Dendritic cell treated with granulocyte-macrophage colony-stimulating factor and Interleukin-4, amounts not matched to agents 40 ng/mL and 50 ng/mL, for 4 days (primary cell): ENCODE measurements at regions not wholly inside any gene's neighbourhood (a gene's known extent, or its start where the extent isn't known, plus 50 kb on each side); places are given as distances from the start of the nearest gene placed in this dataset.

Source experiments
- H3K27ac Mint-ChIP-seq: one replicate; pipeline ENCODE4 v1.8.0; 2022; ENCODE audit warnings: mild to moderate bottlenecking, mixed read lengths
- H3K27me3 Mint-ChIP-seq: one replicate; pipeline ENCODE4 v1.8.0; 2022; ENCODE audit warnings: mild to moderate bottlenecking, mixed read lengths
- H3K36me3 Mint-ChIP-seq: one replicate; pipeline ENCODE4 v1.8.0; 2022; ENCODE audit warnings: low read depth, mixed read lengths
- H3K4me1 Mint-ChIP-seq: one replicate; pipeline ENCODE4 v1.8.0; 2022; ENCODE audit warnings: low read depth, mixed read lengths
- H3K4me3 Mint-ChIP-seq: one replicate; pipeline ENCODE4 v1.8.0; 2022; ENCODE audit warnings: mild to moderate bottlenecking, moderate library complexity, mixed read lengths
- H3K9me3 Mint-ChIP-seq: one replicate; pipeline ENCODE4 v1.8.0; 2022; ENCODE audit warnings: mixed read lengths
- intact Hi-C: fragments of 100-400 bp; cut with micrococcal nuclease; formaldehyde crosslinking; loops from one replicate; pipeline ENCODE4 v1.15.0; 2022

GRCh38 chr4:54929459-54929858, 195.9 kb downstream of the KDR start:
- intact Hi-C loops, result no loop called here
- Mint-ChIP-seq H3K4me1 (no peaks in the 10 kb centered on the region), H3K36me3 (no peaks in the 10 kb centered on the region), H3K4me3 (no peak overlapping the region), H3K9me3 (peaks cover 7% of the 10 kb centered on the region), H3K27ac (no peak overlapping the region), H3K27me3 (no peaks in the 10 kb centered on the region)

GRCh38 chr4:54924891-54925290, 200.5 kb downstream of the KDR start:
- H3K9me3 Mint-ChIP-seq, result peaks cover 31% of the 10 kb centered on the region
- intact Hi-C loops, result no loop called here
- H3K4me1 Mint-ChIP-seq, result no peaks in the 10 kb centered on the region
- H3K27ac Mint-ChIP-seq, result no peak overlapping the region
- no peaks in the 10 kb centered on the region for H3K27me3 Mint-ChIP-seq
- H3K36me3 Mint-ChIP-seq, result no peaks in the 10 kb centered on the region
- no peak overlapping the region for H3K4me3 Mint-ChIP-seq

GRCh38 chr4:54915276-54915675, 210.1 kb downstream of the KDR start:
- H3K9me3 Mint-ChIP-seq, result no peaks in the 10 kb centered on the region
- H3K4me3 Mint-ChIP-seq, result no peak overlapping the region
- H3K4me1 Mint-ChIP-seq, result no peaks in the 10 kb centered on the region
- no peaks in the 10 kb centered on the region for H3K27me3 Mint-ChIP-seq
- H3K27ac Mint-ChIP-seq, result no peak overlapping the region
- intact Hi-C loops, result no loop called here
- no peaks in the 10 kb centered on the region for H3K36me3 Mint-ChIP-seq

- intact Hi-C loops, result no loop called here
- Mint-ChIP-seq H3K27ac (no peak overlapping the region), H3K4me1 (no peaks in the 10 kb centered on the region), H3K36me3 (no peaks in the 10 kb centered on the region), H3K27me3 (no peaks in the 10 kb centered on the region), H3K4me3 (no peak overlapping the region), H3K9me3 (no peaks in the 10 kb centered on the region)
These were observed 210.6 kb downstream of the KDR start for GRCh38 chr4:54914781-54915180.

- Mint-ChIP-seq H3K4me3 (no peak overlapping the region), H3K4me1 (no peaks in the 10 kb centered on the region), H3K27ac (no peak overlapping the region), H3K27me3 (no peaks in the 10 kb centered on the region), H3K9me3 (no peaks in the 10 kb centered on the region), H3K36me3 (no peaks in the 10 kb centered on the region)
- intact Hi-C loops, result no loop called here
These were observed 211.5 kb downstream of the KDR start for GRCh38 chr4:54913751-54914526.

GRCh38 chr4:54912155-54912554, 213.2 kb downstream of the KDR start:
- Mint-ChIP-seq H3K4me1 (no peaks in the 10 kb centered on the region), H3K27ac (no peak overlapping the region), H3K27me3 (no peaks in the 10 kb centered on the region), H3K4me3 (no peak overlapping the region), H3K36me3 (no peaks in the 10 kb centered on the region), H3K9me3 (no peaks in the 10 kb centered on the region)
- intact Hi-C loops, result no loop called here

- Mint-ChIP-seq H3K9me3 (peaks cover 9% of the 10 kb centered on the region), H3K36me3 (no peaks in the 10 kb centered on the region), H3K27ac (no peak overlapping the region), H3K4me3 (no peak overlapping the region), H3K4me1 (no peaks in the 10 kb centered on the region), H3K27me3 (no peaks in the 10 kb centered on the region)
- intact Hi-C loops, result no loop called here
These were observed 215.4 kb downstream of the KDR start for GRCh38 chr4:54909961-54910360.

GRCh38 chr4:54908763-54909162, 216.6 kb downstream of the KDR start:
- Mint-ChIP-seq H3K36me3 (no peaks in the 10 kb centered on the region), H3K4me3 (no peak overlapping the region), H3K4me1 (no peaks in the 10 kb centered on the region), H3K9me3 (peaks cover 9% of the 10 kb centered on the region), H3K27ac (no peak overlapping the region), H3K27me3 (no peaks in the 10 kb centered on the region)
- intact Hi-C loops, result no loop called here

GRCh38 chr4:54904953-54905352, 220.4 kb downstream of the KDR start:
- H3K36me3 Mint-ChIP-seq, result no peaks in the 10 kb centered on the region
- no peak overlapping the region for H3K4me3 Mint-ChIP-seq
- no peaks in the 10 kb centered on the region for H3K27me3 Mint-ChIP-seq
- H3K27ac Mint-ChIP-seq, result no peak overlapping the region
- intact Hi-C loops, result no loop called here
- H3K4me1 Mint-ChIP-seq, result no peaks in the 10 kb centered on the region
- H3K9me3 Mint-ChIP-seq, result peaks cover 9% of the 10 kb centered on the region

- no peaks in the 10 kb centered on the region for H3K4me1 Mint-ChIP-seq
- H3K27ac Mint-ChIP-seq, result no peak overlapping the region
- H3K9me3 Mint-ChIP-seq, result peaks cover 9% of the 10 kb centered on the region
- no peaks in the 10 kb centered on the region for H3K36me3 Mint-ChIP-seq
- H3K4me3 Mint-ChIP-seq, result no peak overlapping the region
- intact Hi-C loops, result no loop called here
- H3K27me3 Mint-ChIP-seq, result no peaks in the 10 kb centered on the region
These were observed 222.4 kb downstream of the KDR start for GRCh38 chr4:54902976-54903375.

- H3K27me3 Mint-ChIP-seq, result no peaks in the 10 kb centered on the region
- H3K36me3 Mint-ChIP-seq, result no peaks in the 10 kb centered on the region
- no peak overlapping the region for H3K4me3 Mint-ChIP-seq
- H3K9me3 Mint-ChIP-seq, result peaks cover 9% of the 10 kb centered on the region
- H3K27ac Mint-ChIP-seq, result no peak overlapping the region
- H3K4me1 Mint-ChIP-seq, result no peaks in the 10 kb centered on the region
- intact Hi-C loops, result no loop called here
These were observed 223.1 kb downstream of the KDR start for GRCh38 chr4:54902271-54902670.

- Mint-ChIP-seq H3K27me3 (no peaks in the 10 kb centered on the region), H3K4me1 (no peaks in the 10 kb centered on the region), H3K27ac (no peak overlapping the region), H3K36me3 (no peaks in the 10 kb centered on the region), H3K4me3 (no peak overlapping the region), H3K9me3 (peaks cover 5% of the 10 kb centered on the region)
- intact Hi-C loops, result no loop called here
These were observed 224.2 kb downstream of the KDR start for GRCh38 chr4:54901202-54901601.

- Mint-ChIP-seq H3K9me3 (peaks cover 3% of the 10 kb centered on the region), H3K27me3 (no peaks in the 10 kb centered on the region), H3K27ac (no peak overlapping the region), H3K36me3 (no peaks in the 10 kb centered on the region), H3K4me1 (peaks cover 13% of the 10 kb centered on the region), H3K4me3 (no peak overlapping the region)
- intact Hi-C loops, result no loop called here
These were observed 226.6 kb downstream of the KDR start for GRCh38 chr4:54898656-54899340.

GRCh38 chr4:54898056-54898562, 227.3 kb downstream of the KDR start:
- no peaks in the 10 kb centered on the region for H3K27me3 Mint-ChIP-seq
- peaks cover 9% of the 10 kb centered on the region for H3K9me3 Mint-ChIP-seq
- H3K27ac Mint-ChIP-seq, result no peak overlapping the region
- intact Hi-C loops, result no loop called here
- peaks cover 15% of the 10 kb centered on the region for H3K4me1 Mint-ChIP-seq
- H3K36me3 Mint-ChIP-seq, result no peaks in the 10 kb centered on the region
- no peak overlapping the region for H3K4me3 Mint-ChIP-seq
